ENCODE measurements at regions not wholly inside any gene's neighbourhood (a gene's known extent, or its start where the extent isn't known, plus 50 kb on each side); places are given as distances from the start of the nearest gene placed in this dataset.

DNA sequence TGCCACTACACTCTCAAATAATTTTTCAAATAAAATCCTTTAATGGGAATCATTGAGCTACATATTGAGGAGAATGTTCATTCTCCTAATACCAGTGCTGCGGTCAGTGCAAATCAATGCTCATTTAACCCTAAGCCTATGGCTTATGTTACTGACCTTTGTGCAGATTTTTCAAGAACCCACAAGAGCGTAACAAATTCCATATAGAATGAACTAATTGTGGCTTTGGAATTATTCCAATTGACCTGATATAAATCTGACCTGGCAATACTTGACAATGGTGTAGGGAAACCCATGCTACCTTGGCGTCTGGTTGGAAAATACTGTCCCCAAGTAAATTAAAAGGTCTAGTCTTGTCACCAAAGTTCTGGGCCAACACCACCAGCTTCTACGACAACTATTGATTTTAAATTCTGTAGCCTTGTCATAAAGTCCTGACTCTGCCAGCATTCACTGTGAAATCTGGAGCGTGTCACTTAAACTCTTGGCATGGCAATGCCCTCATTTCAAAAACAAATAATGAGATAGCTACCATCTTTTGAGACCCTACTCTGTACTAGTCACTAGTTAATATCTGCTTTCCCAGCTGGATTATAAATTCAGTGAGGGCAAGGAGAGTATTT is 320.9 kb downstream of the AHR start:
- TF ChIP-seq, protein P1, sequence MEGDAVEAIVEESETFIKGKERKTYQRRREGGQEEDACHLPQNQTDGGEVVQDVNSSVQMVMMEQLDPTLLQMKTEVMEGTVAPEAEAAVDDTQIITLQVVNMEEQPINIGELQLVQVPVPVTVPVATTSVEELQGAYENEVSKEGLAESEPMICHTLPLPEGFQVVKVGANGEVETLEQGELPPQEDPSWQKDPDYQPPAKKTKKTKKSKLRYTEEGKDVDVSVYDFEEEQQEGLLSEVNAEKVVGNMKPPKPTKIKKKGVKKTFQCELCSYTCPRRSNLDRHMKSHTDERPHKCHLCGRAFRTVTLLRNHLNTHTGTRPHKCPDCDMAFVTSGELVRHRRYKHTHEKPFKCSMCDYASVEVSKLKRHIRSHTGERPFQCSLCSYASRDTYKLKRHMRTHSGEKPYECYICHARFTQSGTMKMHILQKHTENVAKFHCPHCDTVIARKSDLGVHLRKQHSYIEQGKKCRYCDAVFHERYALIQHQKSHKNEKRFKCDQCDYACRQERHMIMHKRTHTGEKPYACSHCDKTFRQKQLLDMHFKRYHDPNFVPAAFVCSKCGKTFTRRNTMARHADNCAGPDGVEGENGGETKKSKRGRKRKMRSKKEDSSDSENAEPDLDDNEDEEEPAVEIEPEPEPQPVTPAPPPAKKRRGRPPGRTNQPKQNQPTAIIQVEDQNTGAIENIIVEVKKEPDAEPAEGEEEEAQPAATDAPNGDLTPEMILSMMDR (conservative IDR thresholded peaks at IDR 0.05; ENCODE audit: low read length): no peak
- no peak for TF ChIP-seq EZH2phosphoT487 (IDR thresholded peaks at IDR 0.05; ENCODE audit: borderline replicate concordance, low read depth, low read length)

All from OCI-LY7 (cell line).